Fibroblast of skin of scalp (primary cell): ENCODE measurements at regions not wholly inside any gene's neighbourhood (a gene's known extent, or its start where the extent isn't known, plus 50 kb on each side); places are given as distances from the start of the nearest gene placed in this dataset.
"Not testable (repeated sequence)": the region's sequence is repeated elsewhere in the genome, so short reads cannot be mapped to it uniquely, and the experiment has no call there.

ENCODE experiments used
- DNase-seq: peaks from one replicate; pipeline ENCODE4 v3.0.0-alpha.2; 2013

DNA sequence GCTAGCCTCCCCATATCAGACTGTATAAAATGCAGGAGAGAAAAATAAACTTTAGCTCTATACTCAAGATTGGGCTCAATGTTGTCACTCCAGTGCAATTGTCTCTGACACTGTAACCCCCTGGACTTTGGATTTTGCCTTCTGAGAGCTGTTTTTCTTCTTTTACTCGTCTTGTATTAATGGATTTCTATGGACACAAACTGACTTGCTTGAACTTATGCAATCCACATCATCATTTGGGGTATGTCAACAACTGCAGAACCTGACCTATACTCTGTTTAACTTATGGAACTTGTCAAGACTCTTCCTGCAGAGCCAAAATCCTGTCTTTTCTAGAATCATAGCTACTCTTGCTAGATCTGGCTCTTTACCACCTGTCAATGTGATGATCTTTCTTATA is 257.8 kb upstream of the DCC start:
- no peak for DNase-seq

DNA sequence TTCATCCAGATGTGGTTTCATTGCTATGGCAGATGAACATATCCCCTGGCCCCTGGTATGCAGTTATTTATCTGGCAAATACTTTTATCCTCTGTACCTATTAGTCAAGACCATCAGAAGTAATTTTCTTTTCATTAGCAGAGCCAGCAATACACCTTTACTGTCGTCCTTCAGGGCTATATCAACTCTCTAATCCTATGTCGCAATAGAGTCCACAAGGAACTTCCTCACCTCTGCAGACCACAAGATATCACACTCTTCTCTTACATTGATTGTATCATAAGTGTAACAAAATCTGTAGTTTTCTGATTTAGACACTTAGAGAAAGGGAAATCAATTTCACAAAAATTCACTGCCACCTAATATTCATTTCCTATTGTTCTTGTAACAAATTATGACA is 252.9 kb upstream of the DCC start:
- DNase-seq, result no peak

DNA sequence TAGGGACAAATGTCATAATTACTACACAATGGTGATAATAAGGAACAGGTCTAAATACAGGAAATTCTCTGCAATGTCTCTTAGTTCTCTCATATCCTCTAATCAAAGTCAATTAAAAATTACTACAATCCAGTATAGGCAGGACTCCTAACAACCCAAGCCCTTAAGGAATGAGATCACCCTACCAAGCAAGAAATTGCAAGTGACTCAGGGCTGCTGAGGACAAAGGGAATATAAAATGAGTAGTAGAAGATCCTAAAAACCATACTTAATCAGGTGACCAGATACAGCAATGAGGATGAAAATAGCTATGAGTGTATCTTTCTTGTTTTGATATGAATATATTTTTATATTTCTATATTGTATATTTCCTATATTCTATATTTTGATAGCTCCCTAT is 250.0 kb upstream of the DCC start:
- DNase-seq, result no peak

DNA sequence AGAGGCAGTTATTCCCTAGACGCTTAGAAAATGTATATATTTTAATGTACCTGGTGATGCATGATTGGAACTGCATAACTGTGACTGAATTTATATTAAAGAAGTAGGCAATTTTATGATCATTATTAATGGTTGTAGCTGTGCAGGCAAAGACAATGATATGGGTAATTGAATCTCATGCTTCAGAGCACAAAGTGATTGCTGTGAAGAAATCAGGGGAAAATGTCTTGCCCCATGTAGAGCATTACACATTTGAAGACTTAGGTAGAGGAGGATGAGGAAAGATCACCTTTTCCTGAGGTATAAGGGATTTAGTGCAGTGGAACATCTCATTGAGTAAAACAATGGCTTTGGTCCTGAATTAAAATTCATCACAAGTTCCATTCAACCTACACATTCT is 246.8 kb upstream of the DCC start:
- no peak for DNase-seq

DNA sequence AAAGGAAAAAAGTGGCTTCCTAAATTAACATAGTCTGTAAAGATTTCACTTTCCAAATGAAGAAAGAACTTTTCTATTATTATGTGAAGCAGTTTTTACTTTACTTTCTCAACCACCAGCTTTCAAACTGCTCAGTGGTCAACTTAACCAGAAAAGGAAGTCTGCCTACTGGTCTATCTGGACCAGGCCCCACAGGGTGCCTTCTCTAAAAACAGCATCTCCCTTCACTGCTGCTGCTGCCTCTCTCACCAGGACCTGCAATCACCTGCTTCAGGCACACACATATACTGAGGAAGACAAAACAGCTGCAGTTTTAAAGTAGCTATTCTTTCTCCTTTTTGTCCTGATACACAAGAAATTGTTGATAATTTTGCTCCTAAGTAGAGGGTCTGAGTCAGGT is 221.3 kb upstream of the DCC start:
- DNase-seq, result no peak

DNA sequence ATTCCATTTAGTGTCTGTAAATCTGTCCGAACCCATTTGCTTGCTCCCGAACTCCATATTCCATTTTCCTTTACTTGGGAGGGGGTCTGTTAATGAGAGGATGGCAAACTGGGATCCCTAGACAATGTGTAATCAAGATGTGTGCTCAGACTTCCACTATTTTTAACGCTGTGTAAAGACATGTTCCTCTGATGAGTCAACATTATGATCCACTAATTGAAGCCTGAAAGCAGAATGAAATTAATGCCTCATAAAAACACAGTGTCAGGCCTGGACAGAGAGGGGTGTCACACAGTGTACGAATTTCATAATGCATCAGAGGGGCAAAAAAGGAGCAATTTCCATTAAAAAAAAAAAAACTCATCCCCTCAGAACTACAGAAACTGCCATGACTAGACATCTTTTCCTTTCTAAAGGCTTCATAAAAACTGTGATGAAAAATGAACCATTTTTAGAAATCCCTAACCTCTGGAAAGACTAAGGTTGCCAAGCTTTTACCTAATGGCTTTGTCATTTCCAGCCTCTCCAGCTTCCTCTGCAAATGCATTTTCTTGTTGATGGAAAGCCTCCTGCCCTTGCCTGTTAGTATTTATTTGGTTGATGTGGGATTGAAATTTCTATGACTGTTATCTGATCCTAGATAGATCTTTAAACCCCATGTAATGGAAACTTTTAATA is 209.2 kb upstream of the DCC start:
- peak; percentile 49 for DNase-seq

DNA sequence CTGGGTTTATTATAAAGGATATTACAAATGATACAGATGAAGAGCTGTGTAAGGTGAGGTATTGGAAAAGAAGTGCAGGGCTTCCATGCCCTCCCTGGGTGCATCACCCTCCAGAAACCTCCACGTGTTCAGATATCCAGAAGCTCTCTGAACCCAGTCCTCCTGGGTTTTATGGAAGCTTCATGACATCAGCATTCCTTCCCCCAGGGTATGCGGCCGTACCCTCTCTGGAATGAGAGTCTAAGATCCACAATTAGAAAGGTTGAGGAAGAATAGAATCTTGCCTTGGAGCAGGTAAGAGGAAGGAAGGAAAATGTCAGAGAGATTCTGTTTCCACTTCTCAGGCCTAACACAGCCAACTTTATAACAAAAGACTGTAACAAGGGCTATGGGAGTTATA is 208.2 kb upstream of the DCC start:
- no peak for DNase-seq

DNA sequence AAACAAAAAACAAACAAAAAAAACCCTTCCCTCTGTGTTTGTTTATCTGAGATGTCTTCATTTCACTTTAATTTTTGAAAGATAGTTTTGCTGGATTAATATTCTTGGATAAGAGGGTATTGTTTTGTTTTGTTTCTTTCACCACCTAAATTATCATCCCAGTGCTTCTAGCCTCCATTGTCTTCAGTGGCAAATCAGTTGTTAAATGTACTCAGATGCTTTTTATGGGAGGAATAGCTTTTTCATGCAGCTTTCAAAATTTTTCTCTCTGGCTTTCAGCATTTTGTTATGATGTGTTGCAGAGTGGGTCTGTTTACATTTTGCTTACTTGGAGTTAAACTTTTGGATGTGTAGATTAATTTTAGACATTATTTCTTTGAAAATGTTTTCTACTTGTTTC is 203.5 kb upstream of the DCC start:
- no peak for DNase-seq

DNA sequence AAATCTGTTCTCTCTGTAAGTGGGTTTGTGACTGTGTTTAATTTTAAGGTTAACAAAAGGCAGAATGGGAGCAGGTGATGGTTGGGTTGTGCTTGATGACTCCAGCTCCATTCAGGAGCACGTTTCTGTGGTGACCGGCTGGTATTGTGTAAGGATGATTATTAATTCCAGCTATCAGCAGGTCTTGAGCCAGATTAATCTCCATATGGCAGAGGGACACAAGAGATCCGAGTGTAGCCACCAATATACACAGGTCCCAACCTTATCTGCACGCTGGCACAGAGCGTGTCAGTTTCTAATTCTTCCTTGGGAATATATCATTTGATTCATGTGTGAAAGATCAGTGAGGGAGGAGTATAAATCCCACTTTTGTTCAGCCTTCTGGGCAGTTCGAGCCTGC is 199.0 kb upstream of the DCC start:
- DNase-seq, result no peak

DNA sequence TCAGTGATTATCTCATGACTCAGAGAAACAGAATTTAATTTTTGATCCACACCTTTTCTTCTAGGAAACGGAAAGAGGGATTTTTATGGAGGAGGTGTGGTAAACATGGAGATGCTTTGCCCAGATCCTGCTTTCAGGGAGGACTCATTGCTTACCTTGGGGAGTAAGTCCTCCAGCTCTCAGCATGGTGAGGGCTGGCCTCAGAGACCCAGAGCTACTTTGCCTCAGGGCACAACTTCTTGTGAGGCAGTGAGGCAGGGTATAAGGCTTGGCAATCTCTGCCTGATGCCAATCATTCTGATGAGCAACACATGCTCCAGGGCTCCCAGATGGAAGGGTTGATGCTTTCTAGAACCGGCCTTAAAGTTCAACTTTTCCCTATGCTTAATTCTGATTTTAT is 189.9 kb upstream of the DCC start:
- DNase-seq, result no peak

DNA sequence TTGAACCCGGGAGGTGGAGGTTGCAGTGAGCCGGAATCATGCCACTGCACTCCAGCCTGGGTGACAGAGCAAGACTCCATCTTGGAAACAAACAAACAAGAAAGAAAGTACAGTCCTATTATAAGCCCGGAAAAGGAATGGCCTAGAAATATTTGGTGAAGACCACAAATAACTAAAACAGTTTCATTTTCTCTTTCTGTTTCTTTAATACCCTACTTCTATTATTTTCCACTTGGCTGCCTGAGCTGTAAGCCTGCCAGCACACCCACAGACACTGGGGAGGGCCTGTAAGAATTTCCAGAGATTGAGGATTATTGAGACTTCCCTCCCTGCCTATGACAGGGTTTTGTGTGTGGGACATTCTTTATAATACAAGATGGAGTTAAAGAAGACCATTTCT is 188.0 kb upstream of the DCC start:
- peak; percentile 42 for DNase-seq

DNA sequence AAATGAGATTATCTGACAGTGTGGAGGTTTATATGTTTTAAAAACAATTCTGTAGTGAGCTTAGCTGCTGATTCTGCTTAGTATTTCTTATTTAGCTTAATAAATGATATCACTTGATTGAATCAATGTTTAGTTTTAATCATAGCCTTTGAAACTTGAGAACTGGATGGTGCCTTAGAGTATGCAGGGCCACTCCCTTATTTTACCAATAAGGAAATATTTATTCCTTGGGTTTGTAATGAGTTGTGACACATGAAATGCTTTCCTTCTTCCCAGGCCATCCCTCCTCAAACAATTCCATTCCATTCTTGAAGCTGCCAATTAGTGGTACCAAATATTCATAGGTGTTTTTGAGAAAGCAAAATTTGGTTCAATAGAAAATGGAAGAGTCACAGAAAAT is 183.8 kb upstream of the DCC start:
- no peak for DNase-seq

DNA sequence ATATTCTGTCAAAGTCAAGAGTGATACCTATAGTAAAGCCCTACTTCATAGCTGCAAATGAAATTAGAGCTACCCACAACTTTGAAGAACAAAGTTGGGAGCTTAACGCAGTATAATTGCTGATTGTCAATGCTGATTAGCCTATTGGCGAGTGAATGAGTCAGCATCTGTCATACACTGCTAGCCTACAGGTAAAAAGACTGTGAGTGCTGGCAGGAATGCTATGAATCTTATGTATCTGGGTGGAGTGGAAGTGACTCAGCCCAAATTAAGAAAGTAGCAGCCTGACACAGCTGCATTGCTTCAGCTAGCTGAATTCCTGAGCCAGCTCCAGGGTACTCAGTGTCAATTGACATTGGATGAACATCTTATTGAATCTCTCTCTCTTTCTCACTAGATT is 179.4 kb upstream of the DCC start:
- DNase-seq, result peak; percentile 37

DNA sequence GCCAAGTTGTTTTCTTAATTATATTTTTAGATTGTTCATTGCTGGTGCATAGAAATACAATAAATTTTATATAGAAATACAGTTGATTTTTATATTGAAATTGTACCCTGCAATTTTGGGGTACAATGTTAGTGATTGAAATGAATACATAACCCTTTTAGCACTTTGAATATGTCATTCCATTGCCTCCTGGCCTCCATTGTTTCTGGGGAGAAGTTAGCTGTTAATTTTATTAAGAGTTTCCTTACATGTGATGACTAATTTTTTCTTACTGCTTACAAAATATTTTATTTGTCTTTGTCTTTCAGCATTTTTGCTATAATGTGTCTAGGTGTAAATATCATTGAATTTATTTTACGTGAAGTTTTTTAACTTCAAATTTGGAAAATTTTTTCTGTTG is 176.5 kb upstream of the DCC start:
- no peak for DNase-seq

DNA sequence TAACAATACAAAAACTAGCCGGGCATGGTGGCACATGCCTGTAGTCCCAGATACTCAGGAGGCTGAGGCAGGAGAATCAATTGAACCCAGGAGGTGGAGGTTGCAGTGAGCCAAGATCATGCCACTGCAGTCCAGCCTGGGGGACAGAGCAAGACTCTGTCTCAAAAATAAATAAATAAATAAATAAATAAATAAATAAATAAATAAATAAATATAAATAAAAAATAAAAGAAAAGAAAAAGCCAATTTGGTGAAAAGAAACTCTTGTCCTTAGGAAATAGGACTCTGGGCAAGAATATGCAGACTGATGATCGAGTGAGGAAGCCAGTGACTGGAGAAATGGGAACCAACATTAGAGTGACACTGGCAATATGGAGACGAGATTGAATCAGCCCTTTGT is 171.9 kb upstream of the DCC start:
- DNase-seq, result not testable (repeated sequence)

DNA sequence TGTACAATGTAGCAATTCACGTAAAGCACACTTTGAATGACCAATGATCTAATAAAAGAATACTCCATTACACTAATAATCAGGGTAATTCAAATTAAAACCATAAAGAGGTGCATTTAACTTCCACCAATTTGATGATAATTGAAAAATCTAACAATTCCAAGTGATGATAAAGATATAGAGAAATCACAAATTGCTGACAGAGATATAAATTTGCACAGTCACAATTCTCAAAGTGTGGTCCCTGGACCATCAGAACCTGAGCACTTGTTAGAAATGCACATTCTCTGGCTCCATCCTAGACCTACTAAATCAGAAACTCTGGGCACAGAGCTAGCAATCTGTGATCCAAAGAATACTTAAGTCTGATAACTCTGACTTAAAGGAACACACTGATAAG is 165.8 kb upstream of the DCC start:
- DNase-seq, result no peak

DNA sequence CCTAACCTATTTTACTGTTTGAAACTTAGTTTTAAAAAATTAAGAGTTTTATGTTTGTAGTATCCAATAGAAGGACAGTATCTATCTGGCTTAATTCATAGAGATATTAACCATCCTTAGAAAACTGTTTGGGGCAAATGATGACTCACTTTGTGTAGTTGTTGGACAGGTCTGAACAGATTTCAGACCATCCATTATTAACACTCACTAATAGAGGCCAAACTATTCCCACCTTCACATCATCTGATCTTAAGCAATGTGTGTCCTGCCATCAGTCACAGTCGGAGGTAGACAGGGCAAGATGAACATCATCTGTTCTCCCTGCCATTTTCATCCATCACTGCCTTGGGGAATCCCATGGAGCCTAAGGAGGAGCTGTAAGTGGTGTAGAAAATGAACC is 164.6 kb upstream of the DCC start:
- DNase-seq, result no peak

DNA sequence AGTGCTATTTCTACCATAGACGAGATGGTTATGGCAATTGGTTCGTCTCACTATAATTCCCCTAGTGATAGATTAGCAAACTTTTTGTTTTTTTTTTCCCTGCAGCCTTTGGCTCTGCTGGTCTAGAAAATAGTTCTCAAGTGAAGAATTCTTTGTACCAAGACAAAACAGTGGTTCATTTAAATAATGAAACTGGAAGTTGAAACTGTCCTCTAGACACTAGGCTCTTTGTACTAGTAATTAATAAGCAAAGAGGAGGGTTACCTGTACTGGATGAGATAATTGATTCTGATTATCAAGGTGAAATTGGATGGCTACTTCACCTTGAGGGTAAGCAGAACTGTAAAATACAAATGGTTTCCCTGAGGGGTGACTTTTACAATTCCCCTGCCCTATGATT is 156.9 kb upstream of the DCC start:
- DNase-seq, result no peak

DNA sequence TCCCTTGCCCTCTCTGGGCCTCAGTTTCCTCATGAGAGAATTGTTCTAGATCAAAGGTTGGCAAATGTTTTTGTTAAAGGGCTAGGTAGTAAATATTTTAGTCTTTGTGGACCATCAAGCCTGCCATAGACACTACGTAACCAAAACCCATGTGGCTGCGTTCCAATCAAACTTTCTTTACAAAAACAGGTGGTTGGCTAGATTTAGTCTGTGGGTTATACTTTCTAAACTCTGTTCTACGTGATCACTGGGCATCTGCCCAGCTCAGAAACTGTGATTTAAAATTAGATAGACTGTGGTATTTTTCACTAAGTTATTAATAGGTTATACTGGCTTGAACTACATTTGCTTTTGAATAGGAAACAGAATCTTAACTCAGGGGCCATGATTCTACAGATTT is 149.8 kb upstream of the DCC start:
- no peak for DNase-seq

DNA sequence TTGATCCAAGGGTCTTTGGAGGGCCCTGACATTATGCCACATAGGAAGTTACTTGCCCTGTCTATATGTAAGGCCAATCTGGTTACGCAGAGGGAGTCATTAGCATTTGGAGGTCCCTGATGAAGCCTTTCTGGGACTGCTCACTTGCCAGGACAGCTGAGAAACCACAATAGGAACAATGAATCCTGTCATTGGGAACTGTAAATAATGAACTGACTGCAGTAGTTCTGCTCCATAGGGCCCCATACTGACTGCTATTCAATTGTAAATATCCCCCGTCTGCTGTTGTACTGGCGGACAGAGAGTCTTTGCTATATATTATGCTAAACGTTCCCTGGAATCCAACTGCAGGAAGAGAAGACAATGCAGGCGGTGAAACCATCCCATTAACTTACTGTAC is 149.4 kb upstream of the DCC start:
- DNase-seq, result no peak

DNA sequence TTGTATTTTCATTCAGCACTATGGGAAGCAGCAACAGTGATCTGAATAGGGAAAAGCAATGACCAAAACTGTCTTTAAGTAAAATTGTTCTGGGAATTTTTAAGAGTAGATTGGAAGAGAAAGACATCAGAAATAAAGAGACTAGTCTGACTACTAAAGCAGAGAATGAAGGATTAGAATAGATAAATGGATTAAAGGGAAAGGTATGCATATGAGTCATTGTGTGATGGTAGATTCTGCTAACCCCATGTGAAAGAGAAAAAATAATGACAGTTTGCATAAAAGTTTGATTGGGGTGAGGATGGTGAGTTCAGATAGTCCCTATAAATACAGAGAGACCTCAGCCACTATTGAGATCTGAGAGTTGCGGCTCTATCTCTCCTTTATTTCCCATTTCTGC is 139.6 kb upstream of the DCC start:
- no peak for DNase-seq

DNA sequence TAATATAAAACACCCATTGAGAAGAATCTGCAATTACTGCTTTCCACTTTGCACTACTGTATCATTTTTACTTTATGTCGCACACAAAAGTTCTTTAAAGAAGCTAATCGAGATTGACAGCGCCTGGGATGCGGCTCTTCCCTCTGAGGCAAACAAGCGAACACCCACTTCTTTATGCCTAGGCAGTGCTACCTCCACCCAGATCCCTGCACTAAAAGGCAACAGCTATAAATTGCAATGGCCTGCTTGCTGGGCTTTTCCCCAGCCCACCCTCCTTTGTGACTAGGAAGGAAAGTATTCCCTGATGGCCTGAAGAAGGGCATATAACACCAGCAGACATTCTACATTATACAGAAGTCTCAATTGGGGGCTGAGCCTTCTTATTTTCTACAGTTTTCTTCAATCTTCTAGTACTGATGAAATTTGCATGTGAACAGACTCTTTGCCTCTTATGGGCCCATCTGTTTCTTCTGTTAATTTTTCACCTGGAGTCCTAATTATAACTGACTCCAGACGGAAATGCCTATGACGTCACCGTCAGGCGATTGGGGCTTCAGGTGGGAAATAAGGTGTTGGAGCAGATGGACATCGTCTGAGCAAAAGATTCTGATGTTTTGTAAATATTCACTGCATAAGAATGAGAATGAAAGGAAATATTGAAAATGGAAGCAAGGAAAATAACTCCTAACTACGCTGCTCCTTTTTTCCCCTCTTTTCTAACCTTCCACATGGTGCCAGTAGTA is 138.9 kb upstream of the DCC start:
- DNase-seq, result no peak

DNA sequence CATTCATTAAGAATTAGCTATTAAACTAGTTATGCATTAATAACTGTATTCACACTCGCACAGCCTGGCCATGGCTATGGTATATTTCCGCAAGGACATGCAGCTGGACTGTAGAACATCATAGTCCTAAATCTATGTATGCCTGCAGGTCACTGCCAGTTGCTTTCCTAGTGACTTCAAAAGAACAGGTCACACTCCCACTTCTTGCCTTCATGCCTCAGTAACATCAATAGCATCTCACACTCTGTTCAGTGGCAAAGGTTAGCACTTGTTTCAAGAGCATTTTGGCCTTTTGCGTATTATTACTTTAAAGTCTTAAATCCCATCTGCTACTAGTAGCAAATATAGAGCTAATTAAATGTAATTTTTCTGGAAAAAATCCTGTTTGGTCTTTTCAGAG is 131.4 kb upstream of the DCC start:
- DNase-seq, result no peak

DNA sequence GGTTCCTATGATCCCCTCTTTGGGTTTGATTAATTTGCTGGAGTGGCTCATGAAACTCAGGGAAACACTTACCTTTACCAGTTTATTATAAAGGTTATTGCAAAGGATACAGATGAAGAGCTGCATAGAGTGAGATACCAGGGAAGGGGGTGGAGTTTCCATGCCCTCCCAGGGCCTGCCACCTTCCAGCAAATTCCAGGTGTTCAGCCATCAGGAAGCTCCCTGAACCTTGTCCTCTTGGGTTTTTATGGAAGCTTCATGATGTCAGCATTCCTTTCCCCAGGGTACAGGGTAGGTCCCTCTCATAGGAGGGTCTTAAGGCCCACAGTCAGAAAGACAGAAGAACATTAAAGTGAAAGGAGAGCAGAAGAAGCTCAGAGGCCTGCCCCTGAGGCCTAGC is 123.9 kb upstream of the DCC start:
- DNase-seq, result no peak

DNA sequence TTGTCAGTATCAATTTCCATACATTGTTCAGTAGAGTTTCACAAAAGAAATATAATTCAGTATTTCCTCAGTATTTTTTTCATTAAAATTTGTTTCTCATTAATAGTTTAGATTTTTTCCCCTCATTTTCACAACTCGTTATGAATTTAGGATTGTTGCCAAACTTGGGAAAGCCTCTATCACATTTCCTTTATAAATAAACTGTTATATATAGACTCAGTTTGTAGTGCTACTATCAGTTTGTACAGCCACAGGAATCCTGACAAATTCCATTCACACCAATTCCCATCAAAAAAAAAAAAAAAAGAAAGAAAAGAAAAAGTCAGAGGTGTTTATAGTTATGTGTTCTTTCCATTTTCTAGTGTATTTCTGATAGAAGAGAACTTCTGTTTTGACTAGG is 123.3 kb upstream of the DCC start:
- peak; percentile 68 for DNase-seq
